ENCODE measurements at regions not wholly inside any gene's neighbourhood (a gene's known extent, or its start where the extent isn't known, plus 50 kb on each side); places are given as distances from the start of the nearest gene placed in this dataset.

DNA sequence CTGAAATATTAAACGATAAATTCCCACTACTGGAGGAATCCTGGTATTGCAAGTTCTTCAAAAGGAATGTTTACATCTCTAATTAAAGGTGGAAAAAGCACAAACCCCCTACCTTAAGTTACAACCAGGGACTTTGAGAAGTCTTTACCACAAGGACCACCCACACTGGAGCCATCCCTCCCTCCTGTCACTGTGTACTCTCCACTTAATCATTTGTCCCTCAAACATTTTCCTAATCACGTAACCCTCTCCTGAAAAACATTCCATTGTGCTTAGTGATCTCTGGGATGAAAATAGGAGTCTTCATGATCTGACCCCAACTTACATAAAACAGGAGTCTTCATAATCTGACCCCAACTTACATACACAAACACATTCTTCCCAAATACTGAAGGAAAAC, 85.7 kb downstream of the SUCLG1 start:
- Histone ChIP-seq H3K4me3 (no peak overlapping the region), H3K27me3 (no peaks in the 10 kb centered on the region), H3K36me3 (replicated peaks in 1 of 2; ENCODE audit: insufficient read depth in 1 of 2, low read depth in 2 of 2) (no peaks in the 10 kb centered on the region), H3K27ac (no peak overlapping the region), H3K9me3 (no peaks in the 10 kb centered on the region), H3K4me1 (no peaks in the 10 kb centered on the region)
- intact Hi-C loops (cut with DNase I) = no loop called here
- TF ChIP-seq POLR2A (IDR thresholded peaks at IDR 0.05) = no peak
- TF ChIP-seq, protein P1, sequence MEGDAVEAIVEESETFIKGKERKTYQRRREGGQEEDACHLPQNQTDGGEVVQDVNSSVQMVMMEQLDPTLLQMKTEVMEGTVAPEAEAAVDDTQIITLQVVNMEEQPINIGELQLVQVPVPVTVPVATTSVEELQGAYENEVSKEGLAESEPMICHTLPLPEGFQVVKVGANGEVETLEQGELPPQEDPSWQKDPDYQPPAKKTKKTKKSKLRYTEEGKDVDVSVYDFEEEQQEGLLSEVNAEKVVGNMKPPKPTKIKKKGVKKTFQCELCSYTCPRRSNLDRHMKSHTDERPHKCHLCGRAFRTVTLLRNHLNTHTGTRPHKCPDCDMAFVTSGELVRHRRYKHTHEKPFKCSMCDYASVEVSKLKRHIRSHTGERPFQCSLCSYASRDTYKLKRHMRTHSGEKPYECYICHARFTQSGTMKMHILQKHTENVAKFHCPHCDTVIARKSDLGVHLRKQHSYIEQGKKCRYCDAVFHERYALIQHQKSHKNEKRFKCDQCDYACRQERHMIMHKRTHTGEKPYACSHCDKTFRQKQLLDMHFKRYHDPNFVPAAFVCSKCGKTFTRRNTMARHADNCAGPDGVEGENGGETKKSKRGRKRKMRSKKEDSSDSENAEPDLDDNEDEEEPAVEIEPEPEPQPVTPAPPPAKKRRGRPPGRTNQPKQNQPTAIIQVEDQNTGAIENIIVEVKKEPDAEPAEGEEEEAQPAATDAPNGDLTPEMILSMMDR (IDR thresholded peaks at IDR 0.05) = no peak
- ATAC-seq = no peak
- 51 to 69% methylated on average over 2 of the region's 2 CpGs for WGBS, 2 donors
- no peak for DNase-seq

DNA sequence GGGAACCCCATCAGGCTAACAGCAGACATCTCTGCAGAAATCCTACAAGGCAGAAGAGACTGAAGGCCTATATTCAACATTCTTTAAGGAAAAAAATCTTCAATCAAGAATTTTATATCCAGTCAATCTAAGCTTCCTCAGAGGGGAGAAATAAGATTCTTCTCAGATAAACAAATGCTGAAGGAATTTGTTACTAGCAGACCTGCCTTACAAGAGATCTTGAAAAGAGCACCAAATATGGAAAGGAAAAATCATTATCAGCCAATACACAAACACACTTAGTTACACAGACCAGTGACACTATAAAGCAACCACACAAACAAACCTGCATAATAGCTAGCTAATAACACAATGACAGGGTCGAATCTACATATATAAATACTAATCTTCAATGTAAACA, 96.5 kb downstream of the SUCLG1 start:
- no peaks in the 10 kb centered on the region for H3K4me1 ChIP-seq
- DNase-seq = no peak
- no peak for ATAC-seq
- H3K27ac ChIP-seq = no peak overlapping the region
- no peaks in the 10 kb centered on the region for H3K27me3 ChIP-seq
- H3K4me3 ChIP-seq = no peak overlapping the region
- peaks cover 0 to 21% (median 0%) of the 10 kb centered on the region in 3 donors for H3K9me3 ChIP-seq
- H3K36me3 ChIP-seq (replicated peaks in 1 of 2; ENCODE audit: insufficient read depth in 1 of 2, low read depth in 2 of 2) = no peaks in the 10 kb centered on the region
- intact Hi-C loops (cut with DNase I) = no loop called here
- TF ChIP-seq, protein P1 (IDR thresholded peaks at IDR 0.05) = no peak
- TF ChIP-seq POLR2A (IDR thresholded peaks at IDR 0.05) = no peak
- 33 to 45% methylated on average over 1 of the region's 1 CpG for WGBS, 2 donors

DNA sequence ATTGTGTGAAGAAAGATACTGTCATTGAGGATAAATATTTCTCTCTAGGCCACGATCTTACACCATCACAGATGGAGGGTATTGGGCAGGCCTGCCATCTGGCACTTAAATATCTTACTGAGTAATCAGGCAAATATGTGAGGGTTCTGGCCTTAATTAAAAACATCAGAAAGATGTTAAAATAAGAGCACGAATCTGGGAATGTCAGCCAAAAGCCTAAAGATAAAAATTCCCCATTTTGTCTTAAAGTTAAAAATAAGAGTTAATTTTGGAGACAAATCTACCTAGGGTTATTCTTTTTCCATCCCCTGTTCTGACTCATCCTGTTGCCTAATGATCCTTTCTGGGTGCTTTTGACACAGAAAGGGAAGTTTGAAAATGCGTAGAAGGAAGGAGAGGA, 121.0 kb downstream of the SUCLG1 start:
- Histone ChIP-seq H3K9me3 (no peaks in the 10 kb centered on the region), H3K4me3 (no peak overlapping the region), H3K27ac (no peak overlapping the region), H3K4me1 (no peaks in the 10 kb centered on the region), H3K36me3 (replicated peaks in 1 of 2; ENCODE audit: insufficient read depth in 1 of 2, low read depth in 2 of 2) (no peaks in the 10 kb centered on the region), H3K27me3 (no peaks in the 10 kb centered on the region)
- intact Hi-C loops (cut with DNase I) = no loop called here
- WGBS, 2 donors = 72 to 74% methylated on average over 3 of the region's 3 CpGs
- ATAC-seq (no peak), DNase-seq (no peak)
- TF ChIP-seq, protein P1 (IDR thresholded peaks at IDR 0.05) = no peak
- no peak for TF ChIP-seq POLR2A (IDR thresholded peaks at IDR 0.05)

DNA sequence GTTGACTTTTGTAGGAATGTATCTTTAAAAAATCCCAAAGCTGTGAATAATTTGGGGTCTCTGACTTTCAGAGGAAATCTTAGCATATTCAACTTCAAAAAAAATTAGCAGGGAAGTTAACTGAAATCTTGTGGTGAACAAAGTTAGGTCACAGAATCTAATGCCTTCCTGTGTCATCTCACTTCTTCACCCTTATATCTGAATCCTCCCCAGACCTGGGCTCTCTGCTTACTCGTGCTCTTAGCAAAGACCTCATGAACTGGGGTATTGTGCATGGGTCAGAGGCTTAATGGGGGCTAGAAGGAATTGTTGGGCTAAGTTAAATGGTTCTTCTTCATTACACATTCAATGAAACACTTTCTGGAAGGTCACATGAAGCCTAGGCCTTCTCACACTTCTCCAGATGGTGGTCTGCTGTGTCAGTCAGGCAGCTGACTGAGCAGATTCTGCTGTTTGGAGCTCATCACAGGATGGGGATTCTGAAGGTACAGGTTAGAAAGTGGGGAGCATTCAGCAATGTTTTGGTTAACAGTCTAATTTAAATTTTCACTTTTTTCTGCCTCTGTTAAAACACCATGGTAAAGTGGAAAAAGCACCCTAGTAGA, 131.3 kb downstream of the SUCLG1 start:
- 80 to 87% methylated on average over 1 of the region's 1 CpG for WGBS, 2 donors
- peaks cover 0 to 5% (median 0%) of the 10 kb centered on the region in 3 donors for H3K9me3 ChIP-seq
- no peak overlapping the region for H3K4me3 ChIP-seq
- intact Hi-C loops (cut with DNase I) = no loop called here
- ATAC-seq (no peak), DNase-seq (no peak)
- no peaks in the 10 kb centered on the region for H3K27me3 ChIP-seq
- no peaks in the 10 kb centered on the region for H3K36me3 ChIP-seq (replicated peaks in 1 of 2; ENCODE audit: insufficient read depth in 1 of 2, low read depth in 2 of 2)
- TF ChIP-seq, protein P1 (IDR thresholded peaks at IDR 0.05) = no peak
- TF ChIP-seq POLR2A (IDR thresholded peaks at IDR 0.05) = no peak
- H3K27ac ChIP-seq = no peak overlapping the region
- peaks cover 7% of the 10 kb centered on the region for H3K4me1 ChIP-seq

- H3K9me3 ChIP-seq = peaks cover 0 to 5% (median 0%) of the 10 kb centered on the region in 3 donors
- whole genome bisulfite sequencing, 2 donors = 81% methylated on average over 4 of the region's 4 CpGs
- no peaks in the 10 kb centered on the region for H3K27me3 ChIP-seq
- no peak overlapping the region for H3K27ac ChIP-seq
- H3K4me1 ChIP-seq = peaks cover 7% of the 10 kb centered on the region
- intact Hi-C loops (cut with DNase I) = no loop called here
- no peaks in the 10 kb centered on the region for H3K36me3 ChIP-seq (replicated peaks in 1 of 2; ENCODE audit: insufficient read depth in 1 of 2, low read depth in 2 of 2)
- H3K4me3 ChIP-seq = no peak overlapping the region
- ATAC-seq = no peak
- DNase-seq = no peak
- TF ChIP-seq, protein P1 (IDR thresholded peaks at IDR 0.05) = no peak
- TF ChIP-seq POLR2A (IDR thresholded peaks at IDR 0.05) = no peak
Observed at GRCh38 chr2:84326831-84327432, 132.1 kb downstream of the SUCLG1 start.

Measured in body of pancreas (tissue), 4 donors.